ENCODE measurements at regions not wholly inside any gene's neighbourhood (a gene's known extent, or its start where the extent isn't known, plus 50 kb on each side); places are given as distances from the start of the nearest gene placed in this dataset.

GRCh38 chr4:132125131-132125530, 1024.0 kb upstream of the PCDH10 start:
- no peaks in the 10 kb centered on the region for H3K36me3 ChIP-seq (replicated peaks; ENCODE audit: low read depth, low read length)
- peaks cover 21% of the 10 kb centered on the region for H3K79me2 ChIP-seq (ENCODE audit: low read length)
- H3K9me3 ChIP-seq (ENCODE audit: insufficient read depth, low read length) = no peaks in the 10 kb centered on the region
- TF ChIP-seq CTCF (IDR thresholded peaks at IDR 0.05; ENCODE audit: low read depth, low read length) (no peak), EZH2phosphoT487 (IDR thresholded peaks at IDR 0.05; ENCODE audit: low read depth) (no peak)
- H3K27ac ChIP-seq (ENCODE audit: low read length) = no peak overlapping the region
- no peaks in the 10 kb centered on the region for H4K20me1 ChIP-seq (ENCODE audit: insufficient read depth, low read length)
- no peak overlapping the region for H3K4me3 ChIP-seq (ENCODE audit: low read length)
- no peak overlapping the region for H3K4me2 ChIP-seq (ENCODE audit: low read length)
- no peaks in the 10 kb centered on the region for H3K27me3 ChIP-seq (ENCODE audit: low read depth, low read length)
- no peak overlapping the region for H2AFZ ChIP-seq (ENCODE audit: low read depth, low read length)
- H3K9ac ChIP-seq (ENCODE audit: low read length) = no peak overlapping the region
- peaks cover 14% of the 10 kb centered on the region for H3K4me1 ChIP-seq (ENCODE audit: low read length)

- Histone ChIP-seq H3K9me3 (ENCODE audit: insufficient read depth, low read length) (no peaks in the 10 kb centered on the region; the same call in 1 of the 2 replicates), H4K20me1 (ENCODE audit: insufficient read depth, low read length) (no peaks in the 10 kb centered on the region), H3K4me2 (ENCODE audit: low read length) (no peak overlapping the region), H3K79me2 (ENCODE audit: low read length) (no peaks in the 10 kb centered on the region), H3K27me3 (ENCODE audit: low read depth, low read length) (no peaks in the 10 kb centered on the region), H2AFZ (ENCODE audit: low read depth, low read length) (no peak overlapping the region), H3K27ac (ENCODE audit: low read length) (no peak overlapping the region), H3K36me3 (replicated peaks; ENCODE audit: low read depth, low read length) (no peaks in the 10 kb centered on the region), H3K4me3 (ENCODE audit: low read length) (no peak overlapping the region), H3K4me1 (ENCODE audit: low read length) (no peaks in the 10 kb centered on the region), H3K9ac (ENCODE audit: low read length) (no peak overlapping the region)
- TF ChIP-seq EZH2phosphoT487 (IDR thresholded peaks at IDR 0.05; ENCODE audit: low read depth) (no peak), CTCF (IDR thresholded peaks at IDR 0.05; ENCODE audit: low read depth, low read length) (no peak)
Observed at GRCh38 chr4:132132433-132132832, 1016.7 kb upstream of the PCDH10 start.

GRCh38 chr4:132169660-132170059, 979.4 kb upstream of the PCDH10 start:
- H3K27me3 ChIP-seq (ENCODE audit: low read depth, low read length) = no peaks in the 10 kb centered on the region
- no peak overlapping the region for H3K27ac ChIP-seq (ENCODE audit: low read length)
- no peak overlapping the region for H2AFZ ChIP-seq (ENCODE audit: low read depth, low read length)
- H3K36me3 ChIP-seq (replicated peaks; ENCODE audit: low read depth, low read length) = no peaks in the 10 kb centered on the region
- H3K9ac ChIP-seq (ENCODE audit: low read length) = no peak overlapping the region
- H3K4me1 ChIP-seq (ENCODE audit: low read length) = 0 out of 2 replicates have a peak, but pooled peaks cover 4% of the 10 kb centered on the region
- H3K79me2 ChIP-seq (ENCODE audit: low read length) = no peaks in the 10 kb centered on the region
- no peaks in the 10 kb centered on the region for H4K20me1 ChIP-seq (ENCODE audit: insufficient read depth, low read length)
- TF ChIP-seq CTCF (IDR thresholded peaks at IDR 0.05; ENCODE audit: low read depth, low read length) = no peak
- TF ChIP-seq EZH2phosphoT487 (IDR thresholded peaks at IDR 0.05; ENCODE audit: low read depth) = no peak
- no peak overlapping the region for H3K4me2 ChIP-seq (ENCODE audit: low read length)
- H3K9me3 ChIP-seq (ENCODE audit: insufficient read depth, low read length) = no peaks in the 10 kb centered on the region
- H3K4me3 ChIP-seq (ENCODE audit: low read length) = no peak overlapping the region

- H3K79me2 ChIP-seq (ENCODE audit: low read length) = no peaks in the 10 kb centered on the region
- no peak for TF ChIP-seq EZH2phosphoT487 (IDR thresholded peaks at IDR 0.05; ENCODE audit: low read depth)
- no peak for TF ChIP-seq CTCF (IDR thresholded peaks at IDR 0.05; ENCODE audit: low read depth, low read length)
- no peak overlapping the region for H3K9ac ChIP-seq (ENCODE audit: low read length)
- peaks cover 4% of the 10 kb centered on the region; the same call in 1 of the 2 replicates for H3K9me3 ChIP-seq (ENCODE audit: insufficient read depth, low read length)
- H4K20me1 ChIP-seq (ENCODE audit: insufficient read depth, low read length) = no peaks in the 10 kb centered on the region
- no peak overlapping the region for H3K4me2 ChIP-seq (ENCODE audit: low read length)
- no peaks in the 10 kb centered on the region for H3K4me1 ChIP-seq (ENCODE audit: low read length)
- H3K36me3 ChIP-seq (replicated peaks; ENCODE audit: low read depth, low read length) = no peaks in the 10 kb centered on the region
- H2AFZ ChIP-seq (ENCODE audit: low read depth, low read length) = no peak overlapping the region
- H3K4me3 ChIP-seq (ENCODE audit: low read length) = no peak overlapping the region
- H3K27me3 ChIP-seq (ENCODE audit: low read depth, low read length) = no peaks in the 10 kb centered on the region
- H3K27ac ChIP-seq (ENCODE audit: low read length) = no peak overlapping the region
Observed at GRCh38 chr4:132180020-132180427, 969.1 kb upstream of the PCDH10 start.

Measured in OCI-LY3 (cell line).